Keratinocyte (primary cell): ENCODE measurements at regions not wholly inside any gene's neighbourhood (a gene's known extent, or its start where the extent isn't known, plus 50 kb on each side); places are given as distances from the start of the nearest gene placed in this dataset.

Experiments used
- DNase-seq: peaks from one replicate; pipeline ENCODE4 v3.0.0-alpha.2; 2011; ENCODE audit warnings: low read depth, missing footprints, low spot score
- FAIRE-seq: peaks from 2 replicates; lab custom pipeline; 2011; peaks lifted over from hg19 to GRCh38; lab: Jason Lieb, UNC
- H2AFZ ChIP-seq: 2 replicates; pipeline ENCODE4 v1.6.0; 2012; ENCODE audit warnings: low read length, control low read depth, inconsistent platforms; ENCODE audit not compliant: control insufficient read depth
- H3K27ac ChIP-seq: 2 replicates; pipeline ENCODE4 v1.5.1; 2011; ENCODE audit warnings: low read length; ENCODE audit not compliant: control insufficient read depth, insufficient read depth
- H3K27me3 ChIP-seq: 3 replicates; pipeline ENCODE4 v1.6.0; 2011; ENCODE audit warnings: low read length; ENCODE audit not compliant: control insufficient read depth, insufficient read depth; ENCODE audit errors: extremely low read depth
- H3K36me3 ChIP-seq, 2 experiments: 2 replicates in 1 of 2; 3 replicates in 1 of 2; pipeline ENCODE4 v1.5.1; 2011; ENCODE audit warnings: low read length in 2 of 2, mild to moderate bottlenecking in 1 of 2; ENCODE audit not compliant: control insufficient read depth in 2 of 2, insufficient read depth in 2 of 2; ENCODE audit errors: extremely low read depth in 1 of 2
- H3K4me1 ChIP-seq: 3 replicates; pipeline ENCODE4 v1.5.1; 2011; ENCODE audit warnings: low read length; ENCODE audit not compliant: control insufficient read depth, insufficient read depth; ENCODE audit errors: extremely low read depth
- H3K4me2 ChIP-seq: 3 replicates; pipeline ENCODE4 v1.6.0; 2011; ENCODE audit warnings: low read depth, low read length; ENCODE audit not compliant: control insufficient read depth, insufficient read depth; ENCODE audit errors: extremely low read depth
- H3K4me3 ChIP-seq, 3 experiments: fragments of 200-600 bp in 1 of 3; sonication (generic) in 1 of 3; 2 replicates in 2 of 3; 3 replicates in 1 of 3; pipeline ENCODE4 v1.5.1; 2011 to 2016; ENCODE audit warnings: low read length in 3 of 3, mild to moderate bottlenecking in 3 of 3, control low read depth in 2 of 3, inconsistent platforms in 1 of 3, low read depth in 1 of 3, mixed read lengths in 1 of 3, mixed run types in 1 of 3, moderate library complexity in 1 of 3; ENCODE audit not compliant: control insufficient read depth in 2 of 3, insufficient read depth in 2 of 3; ENCODE audit errors: extremely low read depth in 1 of 3
- H3K79me2 ChIP-seq: 2 replicates; pipeline ENCODE4 v1.6.0; 2012; ENCODE audit warnings: low read length; ENCODE audit not compliant: control insufficient read depth, insufficient read depth
- H3K9ac ChIP-seq: 3 replicates; pipeline ENCODE4 v1.6.0; 2011; ENCODE audit warnings: low read length; ENCODE audit not compliant: control insufficient read depth, insufficient read depth; ENCODE audit errors: extremely low read depth
- H3K9me1 ChIP-seq: 3 replicates; pipeline ENCODE4 v1.6.0; 2011; ENCODE audit warnings: low read length; ENCODE audit not compliant: control insufficient read depth, insufficient read depth; ENCODE audit errors: extremely low read depth
- H3K9me3 ChIP-seq: 2 replicates; pipeline ENCODE4 v1.5.1; 2012; ENCODE audit warnings: low read depth, low read length; ENCODE audit not compliant: control insufficient read depth
- H4K20me1 ChIP-seq: 3 replicates; pipeline ENCODE4 v1.6.0; 2011; ENCODE audit warnings: low read length; ENCODE audit not compliant: control insufficient read depth, insufficient read depth; ENCODE audit errors: extremely low read depth
- EZH2 ChIP-seq: IDR thresholded peaks from one replicate; pipeline ENCODE4 v1.6.1; 2012; ENCODE audit warnings: inconsistent platforms, mild to moderate bottlenecking, low read length, moderate library complexity
- dilution Hi-C: fragments of 300-500 bp; cut with MboI; formaldehyde crosslinking; loops from one replicate; pipeline ENCODE4 v1.7.0; 2020; ENCODE audit warnings: low sequenced_read_pairs; ENCODE audit not compliant: extremely low pct_ligation_motif_present
- TF ChIP-seq, protein P1 (sequence below), 3 experiments: IDR thresholded peaks in 1 of 3; conservative IDR thresholded peaks in 1 of 3; optimal IDR thresholded peaks in 1 of 3; 2 replicates in 2 of 3; 3 replicates in 1 of 3; pipeline versions ENCODE3 to v1.5.1; 2011; ENCODE audit warnings: low read length in 3 of 3, mild to moderate bottlenecking in 3 of 3, moderate library complexity in 2 of 3, control low read depth in 1 of 3, inconsistent platforms in 1 of 3; ENCODE audit not compliant: insufficient read depth in 2 of 3; ENCODE audit errors: extremely low read depth in 1 of 3

DNA sequence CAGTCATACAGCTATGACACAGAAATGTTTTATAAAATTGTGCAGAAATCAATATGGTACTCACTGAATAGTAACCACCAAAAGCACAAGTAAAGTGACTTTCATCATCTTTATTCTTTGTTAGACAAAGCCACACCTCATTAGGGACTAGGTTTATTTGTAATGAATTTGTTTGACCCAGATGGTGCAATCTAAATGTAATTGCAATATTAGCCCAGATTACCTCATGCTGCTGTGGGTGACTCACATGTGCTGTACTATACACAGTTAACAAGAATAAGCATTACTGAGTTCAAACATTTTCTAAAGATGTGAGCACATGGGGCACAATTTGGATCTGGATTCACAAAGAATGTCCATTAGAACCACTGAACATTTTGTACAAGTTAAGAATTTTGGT is 759.3 kb upstream of the TYRP1 start:
- Histone ChIP-seq H3K9me3 (no peaks in the 10 kb centered on the region), H3K9me1 (no peaks in the 10 kb centered on the region), H3K4me3 (no peak overlapping the region), H3K36me3 (no peaks in the 10 kb centered on the region), H3K79me2 (no peaks in the 10 kb centered on the region), H3K27me3 (no peaks in the 10 kb centered on the region), H2AFZ (no peak overlapping the region), H3K4me1 (no peaks in the 10 kb centered on the region), H4K20me1 (no peaks in the 10 kb centered on the region), H3K4me2 (no peak overlapping the region), H3K27ac (no peak overlapping the region), H3K9ac (no peak overlapping the region)
- no peak for TF ChIP-seq EZH2
- TF ChIP-seq, protein P1, sequence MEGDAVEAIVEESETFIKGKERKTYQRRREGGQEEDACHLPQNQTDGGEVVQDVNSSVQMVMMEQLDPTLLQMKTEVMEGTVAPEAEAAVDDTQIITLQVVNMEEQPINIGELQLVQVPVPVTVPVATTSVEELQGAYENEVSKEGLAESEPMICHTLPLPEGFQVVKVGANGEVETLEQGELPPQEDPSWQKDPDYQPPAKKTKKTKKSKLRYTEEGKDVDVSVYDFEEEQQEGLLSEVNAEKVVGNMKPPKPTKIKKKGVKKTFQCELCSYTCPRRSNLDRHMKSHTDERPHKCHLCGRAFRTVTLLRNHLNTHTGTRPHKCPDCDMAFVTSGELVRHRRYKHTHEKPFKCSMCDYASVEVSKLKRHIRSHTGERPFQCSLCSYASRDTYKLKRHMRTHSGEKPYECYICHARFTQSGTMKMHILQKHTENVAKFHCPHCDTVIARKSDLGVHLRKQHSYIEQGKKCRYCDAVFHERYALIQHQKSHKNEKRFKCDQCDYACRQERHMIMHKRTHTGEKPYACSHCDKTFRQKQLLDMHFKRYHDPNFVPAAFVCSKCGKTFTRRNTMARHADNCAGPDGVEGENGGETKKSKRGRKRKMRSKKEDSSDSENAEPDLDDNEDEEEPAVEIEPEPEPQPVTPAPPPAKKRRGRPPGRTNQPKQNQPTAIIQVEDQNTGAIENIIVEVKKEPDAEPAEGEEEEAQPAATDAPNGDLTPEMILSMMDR (optimal IDR thresholded peaks at IDR 0.05 in 1 of 3, IDR thresholded peaks at IDR 0.05 in 1 of 3, conservative IDR thresholded peaks at IDR 0.05 in 1 of 3; ENCODE audit: extremely low read depth in 1 of 3, insufficient read depth in 2 of 3, low read length in 3 of 3) = no peak
- FAIRE-seq = no peak
- DNase-seq = no peak
- dilution Hi-C loops = no loop called here

DNA sequence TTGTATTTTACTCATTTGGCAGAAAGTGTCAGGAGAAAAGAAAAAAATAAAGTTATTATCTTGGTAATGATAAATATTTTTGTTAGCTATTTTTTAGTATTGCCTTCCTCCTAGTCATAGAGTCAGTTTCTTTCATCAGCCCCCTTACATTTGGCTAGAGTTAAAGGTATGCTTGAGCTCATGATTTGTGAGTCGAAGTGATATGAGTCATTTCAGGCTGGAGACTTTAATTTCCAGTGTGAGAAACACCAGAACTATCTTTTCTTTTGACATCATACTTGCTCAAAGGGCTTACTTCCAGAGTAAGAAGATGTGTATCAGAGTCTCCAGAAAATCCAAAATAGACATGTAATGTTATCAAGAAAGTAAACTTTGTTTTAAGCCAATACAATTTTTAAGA is 746.7 kb upstream of the TYRP1 start:
- no peak overlapping the region for H2AFZ ChIP-seq
- H3K4me2 ChIP-seq = no peak overlapping the region
- TF ChIP-seq EZH2 = no peak
- TF ChIP-seq, protein P1 (optimal IDR thresholded peaks at IDR 0.05 in 1 of 3, IDR thresholded peaks at IDR 0.05 in 1 of 3, conservative IDR thresholded peaks at IDR 0.05 in 1 of 3; ENCODE audit: extremely low read depth in 1 of 3, insufficient read depth in 2 of 3, low read length in 3 of 3) = no peak
- H3K36me3 ChIP-seq = no peaks in the 10 kb centered on the region
- H3K79me2 ChIP-seq = no peaks in the 10 kb centered on the region
- no peak for FAIRE-seq
- DNase-seq = no peak
- no peaks in the 10 kb centered on the region for H3K4me1 ChIP-seq
- H3K27ac ChIP-seq = no peak overlapping the region
- no peaks in the 10 kb centered on the region for H4K20me1 ChIP-seq
- H3K9me3 ChIP-seq = no peaks in the 10 kb centered on the region
- H3K27me3 ChIP-seq = no peaks in the 10 kb centered on the region
- H3K9ac ChIP-seq = no peak overlapping the region
- dilution Hi-C loops = no loop called here
- H3K9me1 ChIP-seq = no peaks in the 10 kb centered on the region
- no peak overlapping the region for H3K4me3 ChIP-seq
